ENCODE measurements at regions not wholly inside any gene's neighbourhood (a gene's known extent, or its start where the extent isn't known, plus 50 kb on each side); places are given as distances from the start of the nearest gene placed in this dataset.
"Not testable (repeated sequence)": the region's sequence is repeated elsewhere in the genome, so short reads cannot be mapped to it uniquely, and the experiment has no call there.

DNA sequence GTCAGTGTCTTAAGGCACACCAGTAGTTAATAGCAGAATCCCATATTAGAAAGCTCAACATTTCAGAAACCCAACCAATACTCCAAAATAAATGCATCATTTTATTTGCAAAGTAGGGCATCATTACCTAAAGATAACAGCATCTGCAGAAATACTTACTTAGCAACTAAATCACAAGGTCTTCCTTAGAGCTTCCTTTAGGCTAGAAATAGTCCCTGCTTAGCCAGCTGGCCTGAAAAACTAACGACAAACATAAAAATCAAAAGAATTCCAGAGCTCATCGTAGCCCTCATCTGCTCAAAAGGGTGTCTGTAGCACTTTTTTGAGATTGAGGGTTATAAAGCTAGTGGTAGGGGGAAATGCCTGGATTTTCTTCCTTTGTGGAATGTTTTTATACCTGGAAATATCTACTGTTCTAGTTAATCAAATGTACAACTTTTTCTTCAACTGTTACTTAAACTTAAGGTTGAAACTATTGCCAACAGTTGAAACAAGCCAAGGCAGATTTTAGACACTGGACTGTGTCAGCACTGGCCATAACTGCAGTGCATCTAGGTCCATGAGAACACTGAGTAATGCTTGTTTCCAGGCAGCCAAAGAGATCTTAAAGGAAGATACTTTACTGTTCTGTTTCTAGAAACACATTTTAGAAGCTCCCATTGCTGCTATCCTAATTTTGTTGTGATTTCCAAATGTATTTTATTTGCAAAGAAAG lies 129.4 kb upstream of the RASA1 start:
- no peak for DNase-seq (ENCODE audit: low read depth, low spot score)

- no peak for DNase-seq (ENCODE audit: low read depth, low spot score)
These were observed 127.9 kb upstream of the RASA1 start for GRCh38 chr5:87139795-87140194.

DNA sequence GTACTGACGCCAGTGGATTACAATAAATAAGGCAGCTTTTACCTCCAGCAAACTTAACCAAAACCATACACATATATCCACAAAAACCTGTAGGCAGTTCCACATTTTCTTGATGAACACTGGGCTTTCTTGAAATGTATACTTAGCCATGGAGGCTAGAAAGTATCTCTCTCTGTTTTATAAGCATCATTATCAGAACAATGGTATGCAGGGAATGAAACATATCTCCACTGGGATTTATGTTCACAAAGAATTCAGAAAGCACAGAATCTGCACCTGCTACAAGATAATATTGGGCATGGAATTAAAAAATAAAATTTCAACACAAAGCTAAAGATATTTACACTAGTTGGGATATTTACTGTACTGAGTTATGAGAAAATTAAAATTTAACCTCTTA lies 126.1 kb upstream of the RASA1 start:
- no peak for DNase-seq (ENCODE audit: low read depth, low spot score)

DNA sequence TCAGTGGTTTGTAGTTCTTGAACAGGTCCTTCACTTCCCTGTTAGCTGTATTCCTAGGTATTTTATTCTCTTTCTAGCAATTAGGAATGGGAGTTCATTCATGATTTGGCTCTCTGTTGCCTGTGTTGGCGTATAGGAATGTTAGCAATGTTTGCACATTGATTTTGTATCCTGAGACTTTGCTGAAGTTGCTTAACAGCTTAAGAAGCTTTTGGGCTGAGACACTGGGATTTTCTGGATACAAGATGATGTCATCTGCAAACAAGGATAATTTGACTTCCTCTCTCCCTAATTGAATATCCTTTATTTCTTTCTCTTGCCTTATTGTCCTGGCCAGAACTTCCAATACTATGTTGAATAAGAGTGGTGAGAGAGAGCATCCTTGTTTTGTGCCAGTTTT lies 121.8 kb upstream of the RASA1 start:
- not testable (repeated sequence) for DNase-seq (ENCODE audit: low read depth, low spot score)

GRCh38 chr5:87147441-87147840 lies 120.2 kb upstream of the RASA1 start:
- no peak for DNase-seq (ENCODE audit: low read depth, low spot score)

DNA sequence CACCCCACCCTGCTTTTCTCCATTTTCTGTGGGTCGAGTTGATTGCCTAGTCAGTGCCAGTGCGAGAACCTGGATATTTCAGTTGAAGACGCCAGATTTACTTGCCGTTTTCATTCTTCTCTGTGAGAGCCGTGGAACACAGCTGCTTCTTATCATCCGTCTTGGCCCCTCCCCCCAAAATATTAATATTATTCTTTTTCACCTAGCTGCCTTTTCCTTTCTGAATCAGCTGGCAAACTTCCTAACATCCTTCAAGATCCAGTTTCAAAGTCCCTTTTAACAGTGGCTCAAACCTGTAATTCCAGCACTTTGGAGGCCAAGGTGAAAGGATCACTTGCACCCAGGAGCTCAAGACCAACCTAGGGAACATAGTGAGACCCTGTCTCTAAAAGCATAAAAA lies 117.1 kb upstream of the RASA1 start:
- no peak for DNase-seq (ENCODE audit: low read depth, low spot score)

DNA sequence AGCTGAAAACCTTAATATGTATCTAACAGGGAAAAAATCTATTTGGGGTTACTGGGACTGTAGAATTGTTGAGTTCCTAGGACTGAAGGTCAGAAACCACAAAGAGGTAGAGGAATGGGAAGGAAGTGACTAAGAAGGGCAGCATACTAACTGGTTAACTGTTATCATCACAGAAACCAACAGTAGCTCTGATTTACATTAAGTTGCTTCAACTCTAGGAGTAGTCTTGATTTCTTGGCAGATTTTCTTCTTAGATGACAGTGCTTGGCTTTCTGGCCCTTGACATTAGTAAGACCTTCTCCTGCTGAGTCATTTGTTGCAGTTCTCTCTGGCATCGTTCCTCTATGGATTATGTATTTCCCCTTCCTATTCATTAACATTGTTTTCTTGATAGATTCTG lies 116.1 kb upstream of the RASA1 start:
- no peak for DNase-seq (ENCODE audit: low read depth, low spot score)

GRCh38 chr5:87152886-87153285 lies 114.8 kb upstream of the RASA1 start:
- DNase-seq (ENCODE audit: low read depth, low spot score): no peak

DNA sequence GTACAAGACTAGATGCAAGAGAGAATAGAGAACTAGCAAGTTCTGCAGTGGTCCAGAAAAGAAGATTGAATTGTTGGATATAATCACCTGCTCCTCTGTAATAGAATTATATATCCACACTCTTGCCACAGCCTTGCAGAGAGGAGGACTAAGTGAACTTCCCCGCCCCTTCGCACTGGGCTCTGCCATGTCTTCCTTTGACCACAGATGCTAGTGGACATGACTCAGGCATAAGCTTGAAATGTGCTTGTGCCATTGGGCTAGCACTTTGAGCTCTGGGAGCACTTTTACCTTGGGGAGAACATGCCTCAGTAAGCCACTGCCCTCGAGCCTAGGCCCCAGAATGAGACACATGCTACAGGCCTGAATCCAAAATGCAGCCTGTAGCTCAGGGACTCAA lies 113.5 kb upstream of the RASA1 start:
- DNase-seq (ENCODE audit: low read depth, low spot score): no peak

DNA sequence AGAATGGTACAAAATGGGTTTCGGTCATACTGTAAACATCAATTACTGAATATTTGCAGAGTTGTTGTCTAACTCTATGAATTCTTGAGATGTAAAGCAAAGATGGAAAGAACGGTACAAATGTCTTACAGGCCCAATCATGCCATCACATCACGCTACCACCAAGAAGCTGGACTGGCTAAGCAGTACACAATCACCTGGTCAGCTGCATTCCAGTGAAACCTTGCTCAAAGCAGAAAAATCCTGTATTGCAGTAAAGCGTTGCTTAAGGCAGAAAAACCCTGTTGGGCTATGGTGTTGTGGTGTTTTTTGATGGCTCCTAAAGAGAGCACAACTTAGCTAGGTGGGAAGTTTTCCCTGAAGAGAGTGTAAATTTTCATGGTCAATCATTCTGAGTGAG lies 112.6 kb upstream of the RASA1 start:
- DNase-seq (ENCODE audit: low read depth, low spot score): no peak

DNA sequence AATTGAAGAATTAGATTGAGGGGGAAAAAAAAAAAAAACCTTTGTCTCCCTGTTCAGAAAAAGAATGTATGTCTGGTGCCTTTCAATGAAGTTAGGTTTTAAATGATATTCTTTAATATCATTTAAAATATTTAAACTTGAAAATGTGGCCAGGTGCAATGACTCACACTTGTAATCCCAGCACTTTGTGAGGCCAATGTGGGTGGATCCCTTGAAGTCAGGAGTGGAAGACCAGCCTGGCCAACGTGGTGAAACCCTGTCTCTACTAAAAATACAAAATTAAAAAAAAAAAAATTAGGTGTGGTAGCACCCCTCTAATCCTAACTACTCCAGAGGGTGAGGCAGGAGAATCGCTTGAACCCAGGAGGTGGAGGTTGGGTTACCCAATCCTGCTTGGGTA lies 111.1 kb upstream of the RASA1 start:
- no peak for DNase-seq (ENCODE audit: low read depth, low spot score)

GRCh38 chr5:87164409-87164808 lies 103.3 kb upstream of the RASA1 start:
- no peak for DNase-seq (ENCODE audit: low read depth, low spot score)

DNA sequence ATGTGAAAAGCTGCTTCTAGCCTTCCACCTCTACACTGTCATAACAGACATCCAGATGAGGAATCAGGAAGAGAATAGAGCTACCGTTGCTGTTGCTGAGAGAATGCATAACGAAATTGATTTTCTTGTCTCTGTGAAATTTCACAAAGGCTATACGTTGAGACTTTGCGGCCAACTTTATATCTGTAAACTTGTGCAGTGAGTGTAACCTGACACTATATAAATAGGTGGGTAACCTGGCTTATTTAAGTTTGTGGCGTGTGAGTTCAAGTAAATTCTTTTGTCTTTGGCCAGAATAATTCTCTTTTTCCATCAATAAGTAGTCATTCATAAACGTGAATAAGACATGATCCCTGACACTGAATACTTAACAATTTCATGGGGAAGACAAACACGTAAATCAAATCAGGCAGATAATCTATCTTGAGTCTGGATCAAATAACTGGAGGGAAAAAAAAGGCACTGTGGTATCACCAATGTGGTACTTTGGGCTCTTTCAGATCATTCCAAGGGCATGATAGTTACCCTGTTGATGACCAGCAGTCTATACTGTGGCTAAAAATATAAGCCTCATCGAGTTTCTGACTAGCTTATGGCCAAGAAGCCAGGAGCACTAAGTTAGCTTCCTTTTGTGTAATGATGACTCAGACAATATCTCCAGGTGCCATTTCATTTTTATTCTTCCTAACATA lies 98.2 kb upstream of the RASA1 start:
- no peak for DNase-seq (ENCODE audit: low read depth, low spot score)

- DNase-seq (ENCODE audit: low read depth, low spot score): no peak
These were observed 96.9 kb upstream of the RASA1 start for GRCh38 chr5:87170799-87171198.

- no peak for DNase-seq (ENCODE audit: low read depth, low spot score)
These were observed 85.0 kb upstream of the RASA1 start for GRCh38 chr5:87182649-87183048.

GRCh38 chr5:87183896-87184295 lies 83.8 kb upstream of the RASA1 start:
- DNase-seq (ENCODE audit: low read depth, low spot score): no peak

DNA sequence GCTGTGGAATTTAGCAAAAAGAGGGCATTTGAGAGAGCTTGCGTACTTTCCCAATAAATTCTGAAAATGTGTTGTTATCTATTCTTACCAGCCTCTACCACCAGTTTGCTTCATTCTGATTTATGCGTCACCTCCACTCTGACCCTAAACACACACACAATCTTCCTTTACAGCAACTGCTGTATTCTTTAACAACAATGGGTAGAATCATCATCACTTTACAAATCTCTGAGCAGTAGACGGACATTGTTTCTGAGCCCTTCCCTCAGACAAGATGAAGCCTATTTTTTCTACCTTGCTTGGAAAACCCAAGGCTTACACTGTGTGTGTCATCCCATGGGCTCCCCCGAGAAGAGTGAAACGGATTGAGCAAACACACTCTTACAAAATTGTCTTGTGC lies 83.1 kb upstream of the RASA1 start:
- no peak for DNase-seq (ENCODE audit: low read depth, low spot score)

- DNase-seq (ENCODE audit: low read depth, low spot score): no peak
These were observed 81.8 kb upstream of the RASA1 start for GRCh38 chr5:87185838-87186237.

GRCh38 chr5:87188391-87188790 lies 79.3 kb upstream of the RASA1 start:
- DNase-seq (ENCODE audit: low read depth, low spot score): no peak

- DNase-seq (ENCODE audit: low read depth, low spot score): no peak
These were observed 77.6 kb upstream of the RASA1 start for GRCh38 chr5:87190041-87190440.

DNA sequence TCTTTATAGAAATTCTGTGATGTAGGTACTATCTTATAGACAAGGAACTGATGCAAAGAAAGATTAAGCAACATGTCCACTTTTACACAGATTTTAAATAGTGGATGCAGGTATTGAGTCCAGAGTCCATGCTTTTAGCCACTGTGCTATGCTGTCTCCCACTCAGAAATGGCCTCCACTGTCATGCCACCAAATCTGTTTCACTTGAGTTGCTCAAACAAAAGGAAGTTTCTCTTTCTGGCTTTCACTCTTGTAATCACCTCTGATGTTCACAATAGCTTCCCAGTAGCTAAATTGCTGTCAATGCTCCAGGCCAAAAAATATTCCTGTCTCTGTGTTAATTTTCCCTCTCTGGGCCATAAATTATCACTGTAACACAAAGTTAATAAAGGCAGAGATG lies 77.0 kb upstream of the RASA1 start:
- no peak for DNase-seq (ENCODE audit: low read depth, low spot score)

DNA sequence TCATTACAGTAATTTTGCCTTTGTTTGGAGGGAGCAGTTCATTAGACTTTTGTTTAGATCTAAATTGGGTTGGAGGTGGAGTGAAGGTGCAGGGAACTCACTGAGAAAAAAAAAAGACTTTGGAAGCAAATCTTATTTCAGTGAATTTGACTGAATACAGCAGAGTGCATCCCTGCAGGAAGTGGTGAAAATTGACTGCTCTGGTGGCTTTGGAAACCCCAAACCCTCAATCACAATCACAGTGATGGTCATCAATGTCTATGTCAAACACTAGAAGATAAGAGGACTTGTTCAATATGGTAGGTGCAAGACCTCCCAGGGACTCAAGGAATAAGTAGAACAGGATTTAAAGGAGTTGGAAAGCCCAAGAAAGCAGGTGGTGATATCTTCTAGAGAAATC lies 76.0 kb upstream of the RASA1 start:
- DNase-seq (ENCODE audit: low read depth, low spot score): no peak

GRCh38 chr5:87195104-87195591 lies 72.5 kb upstream of the RASA1 start:
- no peak for DNase-seq (ENCODE audit: low read depth, low spot score)

All from activated CD4-positive, CD25-positive, alpha-beta regulatory T cell treated with anti-CD3 and anti-CD28 coated beads, Interleukin-2, amount 50 U/mL, for 16 hours (primary cell).